Gastroesophageal sphincter (tissue), 3 donors: ENCODE measurements at regions not wholly inside any gene's neighbourhood (a gene's known extent, or its start where the extent isn't known, plus 50 kb on each side); places are given as distances from the start of the nearest gene placed in this dataset.

Experiments used
- CTCF ChIP-seq, 4 experiments: fragments of 200-600 bp in 2 of 4; fragments of 450-650 bp in 2 of 4; sonication (generic) in 1 of 4; IDR thresholded peaks; one replicate each; pipeline ENCODE4 v1.5.1; 2017 to 2019; ENCODE audit warnings: antibody characterized with exemption in 4 of 4, mild to moderate bottlenecking in 2 of 4, moderate library complexity in 2 of 4
- POLR2A ChIP-seq, 2 donors: fragments of 450-650 bp; IDR thresholded peaks; one replicate each; pipeline ENCODE4 v1.6.1; 2017; ENCODE audit warnings: antibody characterized with exemption in 2 of 2, mild to moderate bottlenecking in 2 of 2, moderate library complexity in 1 of 2

GRCh38 chr12:127280393-127281275, 986.3 kb upstream of the TMEM132C start:
- TF ChIP-seq CTCF (IDR thresholded peaks at IDR 0.05): peak; percentile 54 to 98 (median 78)
- no peak for TF ChIP-seq POLR2A (IDR thresholded peaks at IDR 0.05)
